ENCODE measurements at regions not wholly inside any gene's neighbourhood (a gene's known extent, or its start where the extent isn't known, plus 50 kb on each side); places are given as distances from the start of the nearest gene placed in this dataset.

- TF ChIP-seq REST (IDR thresholded peaks at IDR 0.05; ENCODE audit: insufficient read depth in 1 of 2, low read depth in 2 of 2, low read length in 2 of 2) (no peak), FOXP2 (optimal IDR thresholded peaks at IDR 0.05; ENCODE audit: borderline replicate concordance, extremely low read depth, extremely low read length, insufficient read depth) (no peak), POLR2AphosphoS5 (IDR thresholded peaks at IDR 0.05; ENCODE audit: low read depth, low read length) (no peak), SIN3A (IDR thresholded peaks at IDR 0.05; ENCODE audit: borderline replicate concordance, insufficient read depth, low read length) (no peak), TAF1 (IDR thresholded peaks at IDR 0.05; ENCODE audit: borderline replicate concordance, insufficient read depth, low read length) (no peak)
These were observed 1078.6 kb downstream of the FAM133A start for GRCh38 chrX:94752434-94753169.

GRCh38 chrX:94758130-94758529, 1084.1 kb downstream of the FAM133A start:
- TF ChIP-seq TAF1 (IDR thresholded peaks at IDR 0.05; ENCODE audit: borderline replicate concordance, insufficient read depth, low read length) (no peak), SIN3A (IDR thresholded peaks at IDR 0.05; ENCODE audit: borderline replicate concordance, insufficient read depth, low read length) (no peak), REST (IDR thresholded peaks at IDR 0.05; ENCODE audit: insufficient read depth in 1 of 2, low read depth in 2 of 2, low read length in 2 of 2) (no peak), POLR2AphosphoS5 (IDR thresholded peaks at IDR 0.05; ENCODE audit: low read depth, low read length) (no peak), FOXP2 (optimal IDR thresholded peaks at IDR 0.05; ENCODE audit: borderline replicate concordance, extremely low read depth, extremely low read length, insufficient read depth) (no peak)

GRCh38 chrX:94775640-94776039, 1101.6 kb downstream of the FAM133A start:
- TF ChIP-seq SIN3A (IDR thresholded peaks at IDR 0.05; ENCODE audit: borderline replicate concordance, insufficient read depth, low read length) (no peak), TAF1 (IDR thresholded peaks at IDR 0.05; ENCODE audit: borderline replicate concordance, insufficient read depth, low read length) (no peak), POLR2AphosphoS5 (IDR thresholded peaks at IDR 0.05; ENCODE audit: low read depth, low read length) (no peak), REST (IDR thresholded peaks at IDR 0.05; ENCODE audit: insufficient read depth in 1 of 2, low read depth in 2 of 2, low read length in 2 of 2) (no peak), FOXP2 (optimal IDR thresholded peaks at IDR 0.05; ENCODE audit: borderline replicate concordance, extremely low read depth, extremely low read length, insufficient read depth) (no peak)

GRCh38 chrX:94813541-94813940, 1139.5 kb downstream of the FAM133A start:
- no peak for TF ChIP-seq SIN3A (IDR thresholded peaks at IDR 0.05; ENCODE audit: borderline replicate concordance, insufficient read depth, low read length)

GRCh38 chrX:94814216-94814615, 1140.2 kb downstream of the FAM133A start:
- TF ChIP-seq SIN3A (IDR thresholded peaks at IDR 0.05; ENCODE audit: borderline replicate concordance, insufficient read depth, low read length) (no peak), FOXP2 (optimal IDR thresholded peaks at IDR 0.05; ENCODE audit: borderline replicate concordance, extremely low read depth, extremely low read length, insufficient read depth) (no peak), TAF1 (IDR thresholded peaks at IDR 0.05; ENCODE audit: borderline replicate concordance, insufficient read depth, low read length) (no peak), POLR2AphosphoS5 (IDR thresholded peaks at IDR 0.05; ENCODE audit: low read depth, low read length) (no peak), REST (IDR thresholded peaks at IDR 0.05; ENCODE audit: insufficient read depth in 1 of 2, low read depth in 2 of 2, low read length in 2 of 2) (no peak)
